Activated naive CD8-positive, alpha-beta T cell treated with anti-CD3 and anti-CD28 coated beads, Interleukin-2, amount 10 ng/mL, durations not matched to agents 7 days and 5 days (primary cell): ENCODE measurements at regions not wholly inside any gene's neighbourhood (a gene's known extent, or its start where the extent isn't known, plus 50 kb on each side); places are given as distances from the start of the nearest gene placed in this dataset.
"Not testable (repeated sequence)": the region's sequence is repeated elsewhere in the genome, so short reads cannot be mapped to it uniquely, and the experiment has no call there.

Source experiments
- ATAC-seq: fragments of 150-1000 bp; cut with Tn5 transposase; one replicate; pipeline ENCODE4 v1.10.0; 2021; ENCODE audit warnings: low read depth, moderate library complexity
- POLR2A ChIA-PET: fragments of 350-600 bp; sonication (Branson Sonifier 250); formaldehyde crosslinking; loops from one replicate; lab custom pipeline; 2021; ENCODE audit warnings: antibody characterized with exemption; lab: Charles Lee
- DNase-seq: peaks from one replicate; pipeline ENCODE4 v3.0.0; 2021
- H3K27ac Mint-ChIP-seq: one replicate; pipeline ENCODE4 v1.8.0; 2022; ENCODE audit warnings: mild to moderate bottlenecking, mixed read lengths
- H3K27me3 Mint-ChIP-seq: one replicate; pipeline ENCODE4 v1.8.0; 2022; ENCODE audit warnings: mild to moderate bottlenecking, moderate library complexity, mixed read lengths
- H3K36me3 Mint-ChIP-seq: one replicate; pipeline ENCODE4 v1.8.0; 2021; ENCODE audit warnings: mild to moderate bottlenecking, mixed read lengths
- H3K4me1 Mint-ChIP-seq: one replicate; pipeline ENCODE4 v1.8.0; 2021; ENCODE audit warnings: mixed read lengths
- H3K4me3 Mint-ChIP-seq: one replicate; pipeline ENCODE4 v1.8.0; 2022; ENCODE audit warnings: mild to moderate bottlenecking, moderate library complexity, mixed read lengths
- H3K9me3 Mint-ChIP-seq: one replicate; pipeline ENCODE4 v1.8.0; 2021; ENCODE audit warnings: mixed read lengths

GRCh38 chr20:29031262-29031982 is 2226.0 kb upstream of the DEFB115 start:
- POLR2A ChIA-PET, ATAC-seq, H3K36me3 Mint-ChIP-seq, H3K27me3 Mint-ChIP-seq, H3K4me3 Mint-ChIP-seq, H3K27ac Mint-ChIP-seq, DNase-seq, H3K4me1 Mint-ChIP-seq: not testable (repeated sequence)
- peaks cover 15% of the 10 kb centered on the region for H3K9me3 Mint-ChIP-seq

GRCh38 chr20:29044239-29044638 is 2213.2 kb upstream of the DEFB115 start:
- H3K4me3 Mint-ChIP-seq, POLR2A ChIA-PET, H3K27me3 Mint-ChIP-seq, H3K27ac Mint-ChIP-seq, H3K4me1 Mint-ChIP-seq, H3K36me3 Mint-ChIP-seq, ATAC-seq, DNase-seq: not testable (repeated sequence)
- H3K9me3 Mint-ChIP-seq = peaks cover 14% of the 10 kb centered on the region

GRCh38 chr20:29050008-29050606 is 2207.4 kb upstream of the DEFB115 start:
- ATAC-seq, H3K27me3 Mint-ChIP-seq, H3K36me3 Mint-ChIP-seq, POLR2A ChIA-PET, H3K4me1 Mint-ChIP-seq, H3K27ac Mint-ChIP-seq, DNase-seq, H3K4me3 Mint-ChIP-seq: not testable (repeated sequence)
- peaks cover 13% of the 10 kb centered on the region for H3K9me3 Mint-ChIP-seq

GRCh38 chr20:29057866-29058484 is 2199.5 kb upstream of the DEFB115 start:
- H3K4me1 Mint-ChIP-seq, POLR2A ChIA-PET, ATAC-seq, H3K4me3 Mint-ChIP-seq, H3K27ac Mint-ChIP-seq, H3K36me3 Mint-ChIP-seq, DNase-seq, H3K27me3 Mint-ChIP-seq: not testable (repeated sequence)
- peaks cover 20% of the 10 kb centered on the region for H3K9me3 Mint-ChIP-seq

- ATAC-seq, POLR2A ChIA-PET, H3K27me3 Mint-ChIP-seq, H3K4me3 Mint-ChIP-seq, H3K27ac Mint-ChIP-seq, H3K4me1 Mint-ChIP-seq, DNase-seq, H3K36me3 Mint-ChIP-seq: not testable (repeated sequence)
- peaks cover 33% of the 10 kb centered on the region for H3K9me3 Mint-ChIP-seq
These were observed 2195.0 kb upstream of the DEFB115 start for GRCh38 chr20:29062451-29062850.

GRCh38 chr20:29066341-29066740 is 2191.1 kb upstream of the DEFB115 start:
- ATAC-seq, H3K27ac Mint-ChIP-seq, H3K27me3 Mint-ChIP-seq, DNase-seq, POLR2A ChIA-PET, H3K4me3 Mint-ChIP-seq, H3K4me1 Mint-ChIP-seq, H3K36me3 Mint-ChIP-seq: not testable (repeated sequence)
- H3K9me3 Mint-ChIP-seq = peaks cover 28% of the 10 kb centered on the region

GRCh38 chr20:29073640-29074039 is 2183.8 kb upstream of the DEFB115 start:
- DNase-seq, H3K4me3 Mint-ChIP-seq, H3K27ac Mint-ChIP-seq, ATAC-seq, H3K27me3 Mint-ChIP-seq, POLR2A ChIA-PET, H3K36me3 Mint-ChIP-seq, H3K4me1 Mint-ChIP-seq: not testable (repeated sequence)
- peaks cover 15% of the 10 kb centered on the region for H3K9me3 Mint-ChIP-seq

- POLR2A ChIA-PET = no interaction called here
- peaks cover 33% of the 10 kb centered on the region for H3K9me3 Mint-ChIP-seq
- H3K27ac Mint-ChIP-seq = no peak overlapping the region
- no peaks in the 10 kb centered on the region for H3K27me3 Mint-ChIP-seq
- DNase-seq (no peak), ATAC-seq (peak; percentile 26)
- H3K36me3 Mint-ChIP-seq = no peaks in the 10 kb centered on the region
- no peaks in the 10 kb centered on the region for H3K4me1 Mint-ChIP-seq
- H3K4me3 Mint-ChIP-seq = peak overlapping the region; percentile 45
These were observed 2177.4 kb upstream of the DEFB115 start for GRCh38 chr20:29079769-29080690.

GRCh38 chr20:29081712-29082111 is 2175.8 kb upstream of the DEFB115 start:
- POLR2A ChIA-PET, H3K36me3 Mint-ChIP-seq, ATAC-seq: not testable (repeated sequence)

GRCh38 chr20:29085625-29086024 is 2171.8 kb upstream of the DEFB115 start:
- Mint-ChIP-seq H3K27ac (no peak overlapping the region), H3K9me3 (peaks cover 29% of the 10 kb centered on the region), H3K4me3 (no peak overlapping the region), H3K27me3 (no peaks in the 10 kb centered on the region), H3K4me1 (no peaks in the 10 kb centered on the region), H3K36me3 (no peaks in the 10 kb centered on the region)
- POLR2A ChIA-PET = no interaction called here
- ATAC-seq = no peak
- no peak for DNase-seq

More at GRCh38 chr20:29081712-29082111, 2175.8 kb upstream of the DEFB115 start:
- H3K4me1 Mint-ChIP-seq, DNase-seq, H3K27me3 Mint-ChIP-seq, H3K4me3 Mint-ChIP-seq, H3K27ac Mint-ChIP-seq: not testable (repeated sequence)
- H3K9me3 Mint-ChIP-seq = peaks cover 32% of the 10 kb centered on the region

- POLR2A ChIA-PET, H3K27ac Mint-ChIP-seq: not testable (repeated sequence)
- H3K9me3 Mint-ChIP-seq = peaks cover 30% of the 10 kb centered on the region
These were observed 2171.2 kb upstream of the DEFB115 start for GRCh38 chr20:29086145-29086718.

GRCh38 chr20:29086938-29087337 is 2170.5 kb upstream of the DEFB115 start:
- H3K9me3 Mint-ChIP-seq = peaks cover 31% of the 10 kb centered on the region
- no peaks in the 10 kb centered on the region for H3K27me3 Mint-ChIP-seq
- no peak overlapping the region for H3K27ac Mint-ChIP-seq
- no peak for ATAC-seq
- no peak overlapping the region for H3K4me3 Mint-ChIP-seq
- POLR2A ChIA-PET = no interaction called here
- DNase-seq = no peak
- no peaks in the 10 kb centered on the region for H3K36me3 Mint-ChIP-seq
- H3K4me1 Mint-ChIP-seq = no peaks in the 10 kb centered on the region

More at GRCh38 chr20:29086145-29086718, 2171.2 kb upstream of the DEFB115 start:
- ATAC-seq, H3K4me1 Mint-ChIP-seq, H3K4me3 Mint-ChIP-seq, H3K27me3 Mint-ChIP-seq, DNase-seq, H3K36me3 Mint-ChIP-seq: not testable (repeated sequence)

GRCh38 chr20:29087887-29088286 is 2169.6 kb upstream of the DEFB115 start:
- peaks cover 31% of the 10 kb centered on the region for H3K9me3 Mint-ChIP-seq
- H3K4me3 Mint-ChIP-seq, H3K36me3 Mint-ChIP-seq, DNase-seq, H3K27ac Mint-ChIP-seq, H3K4me1 Mint-ChIP-seq, POLR2A ChIA-PET, H3K27me3 Mint-ChIP-seq, ATAC-seq: not testable (repeated sequence)
